HCT116 (cell line): ENCODE measurements at regions not wholly inside any gene's neighbourhood (a gene's known extent, or its start where the extent isn't known, plus 50 kb on each side); places are given as distances from the start of the nearest gene placed in this dataset.
A peak's percentile ranks its signal among the peaks of the same experiment; 100 is the strongest.

Source experiments
- ATAC-seq: fragments of 200-7000 bp; cut with Tn5 transposase; 2 replicates; pipeline ENCODE4 v1.9.1; 2020; ENCODE audit warnings: mild to moderate bottlenecking, moderate library complexity
- BruUV-seq: library from RNA; stranded (reverse); fragments of 400-500 nt; replicated peaks from 2 replicates; lab custom pipeline; 2021; lab: Mats Ljungman, UMichigan
- CTCF ChIA-PET: fragments of 300-600 bp; sonication (Branson Sonifier 250); formaldehyde crosslinking; loops from one replicate; lab custom pipeline; 2021; ENCODE audit warnings: antibody characterized with exemption; lab: Charles Lee
- POLR2A ChIA-PET: fragments of 300-600, 350-600 bp; sonication (Branson Sonifier 250); formaldehyde crosslinking; loops from one replicate; lab custom pipeline; 2021; ENCODE audit warnings: antibody characterized with exemption; lab: Charles Lee
- RAD21 ChIA-PET, 2 experiments: fragments of 300-600 bp; sonication (Branson Sonifier 250); formaldehyde crosslinking; loops; one replicate each; lab custom pipeline; 2023; ENCODE audit warnings: low total read pairs in 2 of 2; ENCODE audit not compliant: uncharacterized antibody in 2 of 2, unreplicated experiment in 2 of 2, low non-redundant PET in 1 of 2; lab: Charles Lee
- DNase-seq: peaks from one replicate; pipeline ENCODE4 v3.0.0-alpha.2; 2010; ENCODE audit warnings: low read depth, low spot score
- H2AFZ ChIP-seq: fragments of 200-600 bp; shearing (Covaris generic), sonication (generic); 2 replicates; pipeline ENCODE4 v1.6.1; 2017; ENCODE audit warnings: low read depth, mixed run types, mixed read lengths, antibody characterized with exemption, low read length; ENCODE audit not compliant: poor library complexity, severe bottlenecking
- H3K27ac ChIP-seq: 2 replicates; pipeline ENCODE4 v1.5.1; 2012; ENCODE audit warnings: low read depth, low read length
- H3K27me3 ChIP-seq: fragments of 200-600 bp; sonication (generic); 2 replicates; pipeline ENCODE4 v1.6.1; 2016; ENCODE audit warnings: mixed run types, low read length, mixed read lengths; ENCODE audit not compliant: insufficient read depth
- H3K36me3 ChIP-seq, 2 experiments: fragments of 200-500 bp in 1 of 2; fragments of 200-600 bp in 1 of 2; sonication (Bioruptor generic) in 1 of 2; sonication (generic) in 1 of 2; 2 replicates each; pipeline versions ENCODE4 v1.5.1 to v1.6.1; 2014 to 2016; ENCODE audit warnings: low read length in 2 of 2, inconsistent platforms in 1 of 2, mixed read lengths in 1 of 2, mixed run types in 1 of 2; ENCODE audit not compliant: insufficient read depth in 2 of 2, control insufficient read depth in 1 of 2
- H3K4me1 ChIP-seq, 2 experiments: fragments of 200-600 bp in 1 of 2; sonication (generic) in 1 of 2; 2 replicates each; pipeline versions ENCODE4 v1.5.1 to v1.6.1; 2012 to 2017; ENCODE audit warnings: low read length in 2 of 2, inconsistent platforms in 1 of 2, mild to moderate bottlenecking in 1 of 2, mixed read lengths in 1 of 2, mixed run types in 1 of 2, moderate library complexity in 1 of 2; ENCODE audit not compliant: insufficient read depth in 2 of 2, control insufficient read depth in 1 of 2
- H3K4me2 ChIP-seq: fragments of 200-600 bp; sonication (generic); 2 replicates; pipeline ENCODE4 v1.6.1; 2017; ENCODE audit warnings: mixed run types, low read length, mixed read lengths
- H3K4me3 ChIP-seq, 2 experiments: fragments of 200-600 bp in 1 of 2; sonication (generic) in 1 of 2; replicated peaks in 1 of 2; 2 replicates each; pipeline ENCODE4 v1.5.1; 2011 to 2016; ENCODE audit warnings: low read length in 2 of 2, control low read depth in 1 of 2, low read depth in 1 of 2, mild to moderate bottlenecking in 1 of 2, mixed read lengths in 1 of 2, mixed run types in 1 of 2
- H3K79me2 ChIP-seq: fragments of 200-600 bp; sonication (generic); 2 replicates; pipeline ENCODE4 v1.6.1; 2017; ENCODE audit warnings: mild to moderate bottlenecking, mixed run types, low read length, moderate library complexity, mixed read lengths; ENCODE audit not compliant: insufficient read depth
- H3K9ac ChIP-seq: fragments of 200-600 bp; sonication (generic); 2 replicates; pipeline ENCODE4 v1.6.1; 2016; ENCODE audit warnings: low read length, mixed read lengths
- H3K9me2 ChIP-seq: fragments of 200-600 bp; sonication (generic), shearing (Covaris generic); 2 replicates; pipeline ENCODE4 v1.6.1; 2017; ENCODE audit warnings: mixed run types, mild to moderate bottlenecking, moderate library complexity; ENCODE audit not compliant: insufficient read depth
- H3K9me3 ChIP-seq, 2 experiments: fragments of 200-500 bp in 1 of 2; fragments of 200-600 bp in 1 of 2; sonication (Bioruptor generic) in 1 of 2; sonication (generic) in 1 of 2; 2 replicates each; pipeline ENCODE4 v1.6.1; 2014 to 2017; ENCODE audit warnings: low read length in 2 of 2, mixed read lengths in 2 of 2, inconsistent platforms in 1 of 2, low read depth in 1 of 2, mild to moderate bottlenecking in 1 of 2, mixed run types in 1 of 2, moderate library complexity in 1 of 2; ENCODE audit not compliant: control insufficient read depth in 1 of 2, insufficient read depth in 1 of 2
- H4K20me1 ChIP-seq: fragments of 200-600 bp; sonication (generic), shearing (Covaris generic); 2 replicates; pipeline ENCODE4 v1.6.1; 2017; ENCODE audit warnings: mixed run types, mild to moderate bottlenecking, moderate library complexity; ENCODE audit not compliant: insufficient read depth
- CBX3 ChIP-seq: IDR thresholded peaks from 2 replicates; pipeline ENCODE4 v1.6.1; 2012; ENCODE audit warnings: low read depth
- CEBPB ChIP-seq: IDR thresholded peaks from 2 replicates; pipeline ENCODE4 v1.6.1; 2012; ENCODE audit warnings: low read depth
- EZH2 ChIP-seq: fragments of 200-600 bp; sonication (generic); IDR thresholded peaks from 2 replicates; pipeline ENCODE4 v1.6.1; 2017; ENCODE audit warnings: antibody characterized with exemption, mixed run types
- FOSL1 ChIP-seq: IDR thresholded peaks from 2 replicates; pipeline ENCODE4 v1.6.1; 2012; ENCODE audit warnings: low read depth
- JUND ChIP-seq: IDR thresholded peaks from 2 replicates; pipeline ENCODE4 v1.6.1; 2012
- POLR2A ChIP-seq: IDR thresholded peaks from 2 replicates; pipeline ENCODE4 v1.7.0; 2011; ENCODE audit warnings: borderline replicate concordance; ENCODE audit not compliant: insufficient read depth, insufficient read length; ENCODE audit errors: extremely low read depth
- RAD21 ChIP-seq: IDR thresholded peaks from 2 replicates; pipeline ENCODE4 v1.6.1; 2012; ENCODE audit warnings: low read depth, mild to moderate bottlenecking
- SP1 ChIP-seq: IDR thresholded peaks from 2 replicates; pipeline ENCODE4 v1.6.1; 2012; ENCODE audit warnings: low read depth
- ZNF274 ChIP-seq: fragments of 200-500 bp; sonication (Bioruptor generic); IDR thresholded peaks from 2 replicates; pipeline ENCODE4 v1.6.1; 2014; ENCODE audit warnings: mild to moderate bottlenecking, low read depth, low read length, inconsistent platforms
- intact Hi-C: fragments of 100-400 bp; cut with micrococcal nuclease; formaldehyde crosslinking; loops from 2 replicates; pipeline ENCODE4 v1.10.0; 2022
- TF ChIP-seq, protein P1 (sequence below), 3 experiments: fragments of 200-600 bp in 1 of 3; sonication (generic) in 1 of 3; IDR thresholded peaks in 2 of 3; conservative IDR thresholded peaks in 1 of 3; 2 replicates each; pipeline ENCODE4 v1.5.1; 2012 to 2017; ENCODE audit warnings: low read depth in 2 of 3, low read length in 2 of 3, antibody characterized with exemption in 1 of 3, borderline replicate concordance in 1 of 3, control low read depth in 1 of 3, mild to moderate bottlenecking in 1 of 3, mixed read lengths in 1 of 3, mixed run types in 1 of 3, moderate library complexity in 1 of 3; ENCODE audit not compliant: insufficient read depth in 1 of 3
- TF ChIP-seq, protein P2 (sequence below): IDR thresholded peaks from 2 replicates; pipeline ENCODE4 v1.6.1; 2012; ENCODE audit warnings: low read depth

DNA sequence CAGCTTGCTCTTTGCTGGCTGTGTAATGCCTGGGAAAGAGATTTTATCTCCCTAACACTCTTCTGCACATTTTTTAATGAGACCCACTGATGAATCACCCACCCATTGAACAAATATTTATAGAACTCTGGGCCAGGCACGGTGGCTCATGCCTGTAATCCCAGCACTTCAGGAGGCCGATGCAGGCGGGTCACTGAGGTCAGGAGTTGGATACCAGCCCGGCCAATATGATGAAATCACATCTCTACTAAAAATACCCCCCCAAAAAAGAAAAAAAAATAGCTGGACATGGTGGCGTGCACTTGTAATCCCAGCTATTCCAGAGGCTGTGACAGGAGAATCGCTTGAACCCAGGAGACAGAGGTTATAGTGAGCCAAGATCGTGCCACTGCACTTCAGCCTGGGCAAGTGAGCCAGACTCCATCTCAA is 82.1 kb upstream of the SIRPA start:
- POLR2A ChIA-PET = interaction anchor here (0.7 to 1.1 kb wide), 2 partner anchors 15 to 36 kb away, joined by 3 to 4 read pairs; no protein-coding TSS in a partner anchor
- no peaks in the 10 kb centered on the region for H3K9me3 ChIP-seq
- H2AFZ ChIP-seq = no peak overlapping the region
- TF ChIP-seq, protein P1, sequence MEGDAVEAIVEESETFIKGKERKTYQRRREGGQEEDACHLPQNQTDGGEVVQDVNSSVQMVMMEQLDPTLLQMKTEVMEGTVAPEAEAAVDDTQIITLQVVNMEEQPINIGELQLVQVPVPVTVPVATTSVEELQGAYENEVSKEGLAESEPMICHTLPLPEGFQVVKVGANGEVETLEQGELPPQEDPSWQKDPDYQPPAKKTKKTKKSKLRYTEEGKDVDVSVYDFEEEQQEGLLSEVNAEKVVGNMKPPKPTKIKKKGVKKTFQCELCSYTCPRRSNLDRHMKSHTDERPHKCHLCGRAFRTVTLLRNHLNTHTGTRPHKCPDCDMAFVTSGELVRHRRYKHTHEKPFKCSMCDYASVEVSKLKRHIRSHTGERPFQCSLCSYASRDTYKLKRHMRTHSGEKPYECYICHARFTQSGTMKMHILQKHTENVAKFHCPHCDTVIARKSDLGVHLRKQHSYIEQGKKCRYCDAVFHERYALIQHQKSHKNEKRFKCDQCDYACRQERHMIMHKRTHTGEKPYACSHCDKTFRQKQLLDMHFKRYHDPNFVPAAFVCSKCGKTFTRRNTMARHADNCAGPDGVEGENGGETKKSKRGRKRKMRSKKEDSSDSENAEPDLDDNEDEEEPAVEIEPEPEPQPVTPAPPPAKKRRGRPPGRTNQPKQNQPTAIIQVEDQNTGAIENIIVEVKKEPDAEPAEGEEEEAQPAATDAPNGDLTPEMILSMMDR (IDR thresholded peaks at IDR 0.05 in 2 of 3, conservative IDR thresholded peaks at IDR 0.05 in 1 of 3; ENCODE audit: borderline replicate concordance in 1 of 3, insufficient read depth in 1 of 3, low read depth in 2 of 3, low read length in 2 of 3) = no peak
- TF ChIP-seq, protein P2, sequence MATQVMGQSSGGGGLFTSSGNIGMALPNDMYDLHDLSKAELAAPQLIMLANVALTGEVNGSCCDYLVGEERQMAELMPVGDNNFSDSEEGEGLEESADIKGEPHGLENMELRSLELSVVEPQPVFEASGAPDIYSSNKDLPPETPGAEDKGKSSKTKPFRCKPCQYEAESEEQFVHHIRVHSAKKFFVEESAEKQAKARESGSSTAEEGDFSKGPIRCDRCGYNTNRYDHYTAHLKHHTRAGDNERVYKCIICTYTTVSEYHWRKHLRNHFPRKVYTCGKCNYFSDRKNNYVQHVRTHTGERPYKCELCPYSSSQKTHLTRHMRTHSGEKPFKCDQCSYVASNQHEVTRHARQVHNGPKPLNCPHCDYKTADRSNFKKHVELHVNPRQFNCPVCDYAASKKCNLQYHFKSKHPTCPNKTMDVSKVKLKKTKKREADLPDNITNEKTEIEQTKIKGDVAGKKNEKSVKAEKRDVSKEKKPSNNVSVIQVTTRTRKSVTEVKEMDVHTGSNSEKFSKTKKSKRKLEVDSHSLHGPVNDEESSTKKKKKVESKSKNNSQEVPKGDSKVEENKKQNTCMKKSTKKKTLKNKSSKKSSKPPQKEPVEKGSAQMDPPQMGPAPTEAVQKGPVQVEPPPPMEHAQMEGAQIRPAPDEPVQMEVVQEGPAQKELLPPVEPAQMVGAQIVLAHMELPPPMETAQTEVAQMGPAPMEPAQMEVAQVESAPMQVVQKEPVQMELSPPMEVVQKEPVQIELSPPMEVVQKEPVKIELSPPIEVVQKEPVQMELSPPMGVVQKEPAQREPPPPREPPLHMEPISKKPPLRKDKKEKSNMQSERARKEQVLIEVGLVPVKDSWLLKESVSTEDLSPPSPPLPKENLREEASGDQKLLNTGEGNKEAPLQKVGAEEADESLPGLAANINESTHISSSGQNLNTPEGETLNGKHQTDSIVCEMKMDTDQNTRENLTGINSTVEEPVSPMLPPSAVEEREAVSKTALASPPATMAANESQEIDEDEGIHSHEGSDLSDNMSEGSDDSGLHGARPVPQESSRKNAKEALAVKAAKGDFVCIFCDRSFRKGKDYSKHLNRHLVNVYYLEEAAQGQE = no peak
- TF ChIP-seq SP1 (0 out of 2 replicates have a peak, but pooled peaks have one; percentile 24), RAD21 (no peak), ZNF274 (no peak), FOSL1 (peak; percentile 46), JUND (no peak), POLR2A (no peak), EZH2 (no peak), CEBPB (peak; percentile 48; the same call in 1 of the 2 replicates), CBX3 (no peak)
- H3K36me3 ChIP-seq = no peaks in the 10 kb centered on the region
- no peak overlapping the region for H3K27ac ChIP-seq
- RAD21 ChIA-PET = no interaction called here
- no TSS peak for BruUV-seq
- no peaks in the 10 kb centered on the region for H3K79me2 ChIP-seq
- no peaks in the 10 kb centered on the region for H3K9me2 ChIP-seq
- H3K9ac ChIP-seq = no peak overlapping the region
- peaks cover 17 to 72% of the 10 kb centered on the region in 2 experiments; a peak in 3 of 4 replicates for H3K4me1 ChIP-seq
- no peak for DNase-seq
- intact Hi-C loops = no loop called here
- H3K27me3 ChIP-seq = no peaks in the 10 kb centered on the region
- H3K4me3 ChIP-seq = no peak overlapping the region
- peak overlapping the region; percentile 56 for H3K4me2 ChIP-seq
- no peaks in the 10 kb centered on the region for H4K20me1 ChIP-seq
- ATAC-seq = peak; percentile 45
- CTCF ChIA-PET = no interaction called here
